NCI-H1436 treated with DMSO at 0.1 percent for 48 hours (cell line): ENCODE measurements at regions not wholly inside any gene's neighbourhood (a gene's known extent, or its start where the extent isn't known, plus 50 kb on each side); places are given as distances from the start of the nearest gene placed in this dataset.

Source experiments
- DNase-seq: peaks from one replicate; lab custom pipeline; 2025; lab: John Stamatoyannopoulos, UW

DNA sequence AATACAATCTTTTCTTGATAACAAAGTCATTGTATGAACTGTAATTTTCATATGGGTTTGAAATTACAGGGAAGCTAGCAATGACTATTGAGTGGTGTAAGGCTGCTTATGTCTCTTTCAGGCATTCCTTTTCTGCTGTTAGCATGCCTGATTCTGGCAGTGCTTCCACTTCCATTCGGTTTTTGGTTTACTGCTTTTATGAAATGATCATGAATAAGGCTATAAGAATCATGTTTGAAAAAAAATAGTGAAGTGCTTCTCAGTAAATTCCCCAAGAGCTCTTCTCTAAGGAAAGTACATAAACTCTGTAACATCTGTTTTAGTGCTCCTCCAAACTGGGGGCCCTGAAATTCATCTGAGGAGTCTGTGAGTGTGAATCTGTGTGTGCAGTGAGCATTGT lies 434.0 kb upstream of the RGS6 start:
- DNase-seq, result no peak

DNA sequence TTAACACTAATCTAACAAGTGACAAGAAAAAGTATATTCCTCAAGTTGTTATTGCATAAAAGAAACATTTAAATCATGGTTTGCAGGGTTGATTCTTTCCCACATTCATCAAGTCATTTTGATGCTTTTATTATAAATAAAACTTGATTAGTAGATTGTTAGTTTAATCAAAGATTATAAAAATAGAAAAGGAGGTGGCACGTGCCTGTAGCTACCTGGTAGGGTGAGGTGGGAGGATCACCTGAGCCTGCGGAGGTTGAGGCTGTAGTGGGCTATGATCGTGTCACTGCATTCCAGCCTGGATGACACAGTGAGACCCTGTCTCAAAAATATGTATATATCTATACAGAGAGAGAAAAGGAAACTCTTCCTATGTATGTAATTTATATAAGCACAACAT lies 433.2 kb upstream of the RGS6 start:
- no peak for DNase-seq

DNA sequence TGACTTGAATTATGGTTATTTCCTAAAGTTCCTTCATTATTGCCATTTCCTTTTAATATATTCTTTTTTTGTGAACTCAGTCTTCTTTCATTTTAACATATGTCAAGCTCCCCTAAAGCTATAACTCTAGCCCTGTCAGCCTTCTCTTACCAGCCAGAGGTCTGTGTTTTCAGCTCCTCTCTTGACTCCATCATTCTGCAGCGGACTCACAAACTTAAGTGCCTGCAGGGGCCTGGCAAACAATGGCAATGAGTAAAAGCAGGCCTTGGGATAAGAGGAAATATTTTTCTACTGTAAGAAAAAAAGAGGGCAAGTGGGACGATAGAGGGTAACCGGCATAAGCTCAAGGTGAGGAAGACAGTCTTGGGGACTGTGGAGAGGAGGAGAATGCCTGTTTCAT lies 424.5 kb upstream of the RGS6 start:
- no peak for DNase-seq

DNA sequence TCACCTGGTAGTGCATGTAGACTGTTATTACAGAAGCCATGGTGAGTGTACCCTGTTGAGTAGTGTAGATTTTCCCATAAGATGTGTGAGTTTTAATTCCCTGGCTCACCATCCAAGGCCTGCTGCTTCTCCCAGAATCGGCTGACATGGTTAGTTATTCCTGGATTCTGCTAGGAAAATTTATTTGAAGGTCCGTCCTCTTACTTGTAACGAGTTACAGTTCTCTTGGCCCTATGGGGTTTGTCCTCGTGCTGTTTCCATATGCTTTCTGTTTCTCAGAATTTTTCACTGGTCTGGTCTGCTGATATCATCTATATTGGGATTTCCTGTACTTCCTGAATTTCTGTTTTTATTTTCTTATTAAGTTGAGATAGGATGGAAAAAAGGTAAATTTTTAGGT lies 423.3 kb upstream of the RGS6 start:
- DNase-seq, result no peak

DNA sequence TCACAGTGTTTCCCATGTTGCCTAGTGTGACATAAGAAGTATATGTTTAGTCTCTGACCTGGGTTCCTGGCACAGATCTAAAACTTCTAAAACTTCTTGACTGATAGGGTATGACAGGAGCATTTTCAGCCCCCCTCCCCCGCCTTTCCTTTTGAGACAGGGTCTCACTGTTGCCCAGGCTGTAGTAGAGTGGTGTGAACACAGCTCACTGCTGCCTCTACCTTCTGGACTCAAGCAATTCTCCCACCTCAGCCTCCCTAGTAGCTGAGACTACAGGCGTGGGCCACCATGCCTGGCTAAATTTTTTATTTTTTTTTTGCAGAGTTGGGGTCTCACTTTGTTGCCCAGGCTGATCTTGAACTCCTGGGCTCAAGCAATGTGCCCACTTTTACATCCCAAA lies 421.1 kb upstream of the RGS6 start:
- DNase-seq, result no peak

DNA sequence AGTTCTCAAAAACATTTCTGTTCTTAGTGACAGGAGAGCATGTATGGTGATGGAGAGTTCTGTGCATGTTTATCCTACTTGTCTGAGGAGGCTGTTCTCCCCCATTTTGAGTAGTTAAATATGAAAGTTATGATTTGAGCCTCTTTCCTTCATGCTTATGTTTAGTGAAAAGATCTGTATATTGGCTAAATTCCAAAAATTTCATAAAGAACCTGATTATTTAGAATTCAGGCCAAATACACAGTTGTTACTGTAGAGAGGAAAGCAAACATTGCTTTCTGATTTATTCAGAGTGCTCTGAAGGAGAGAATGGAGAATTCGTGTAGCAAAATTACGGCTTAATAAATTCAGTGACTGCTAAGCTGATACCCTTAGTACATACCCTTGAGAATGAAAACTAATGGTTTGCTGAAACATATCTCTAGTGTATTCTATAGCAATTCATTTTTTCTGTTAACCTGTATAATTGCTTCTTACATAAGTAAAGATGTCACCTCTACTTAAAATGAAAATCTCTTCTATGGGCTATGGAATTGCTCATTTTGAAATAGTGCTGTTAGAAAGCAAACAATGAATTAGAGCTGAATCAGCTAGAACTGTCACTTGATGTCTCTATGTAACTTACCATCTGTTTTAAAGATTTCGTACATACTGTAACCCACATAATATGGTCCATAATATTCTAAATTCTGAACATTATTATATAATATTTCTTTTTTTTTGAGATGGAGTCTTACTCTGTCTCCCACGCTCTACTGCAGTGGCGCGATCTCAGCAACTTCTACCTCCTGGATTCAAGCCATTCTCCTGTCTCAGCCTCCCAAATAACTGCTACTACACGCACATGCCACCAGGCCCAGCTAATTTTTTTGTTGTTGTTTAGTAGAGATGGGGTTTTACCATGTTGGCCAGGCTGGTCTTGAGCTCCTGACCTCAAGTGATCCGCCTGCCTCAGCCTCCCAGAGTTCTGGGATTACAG lies 417.0 kb upstream of the RGS6 start:
- peak; percentile 13 for DNase-seq

DNA sequence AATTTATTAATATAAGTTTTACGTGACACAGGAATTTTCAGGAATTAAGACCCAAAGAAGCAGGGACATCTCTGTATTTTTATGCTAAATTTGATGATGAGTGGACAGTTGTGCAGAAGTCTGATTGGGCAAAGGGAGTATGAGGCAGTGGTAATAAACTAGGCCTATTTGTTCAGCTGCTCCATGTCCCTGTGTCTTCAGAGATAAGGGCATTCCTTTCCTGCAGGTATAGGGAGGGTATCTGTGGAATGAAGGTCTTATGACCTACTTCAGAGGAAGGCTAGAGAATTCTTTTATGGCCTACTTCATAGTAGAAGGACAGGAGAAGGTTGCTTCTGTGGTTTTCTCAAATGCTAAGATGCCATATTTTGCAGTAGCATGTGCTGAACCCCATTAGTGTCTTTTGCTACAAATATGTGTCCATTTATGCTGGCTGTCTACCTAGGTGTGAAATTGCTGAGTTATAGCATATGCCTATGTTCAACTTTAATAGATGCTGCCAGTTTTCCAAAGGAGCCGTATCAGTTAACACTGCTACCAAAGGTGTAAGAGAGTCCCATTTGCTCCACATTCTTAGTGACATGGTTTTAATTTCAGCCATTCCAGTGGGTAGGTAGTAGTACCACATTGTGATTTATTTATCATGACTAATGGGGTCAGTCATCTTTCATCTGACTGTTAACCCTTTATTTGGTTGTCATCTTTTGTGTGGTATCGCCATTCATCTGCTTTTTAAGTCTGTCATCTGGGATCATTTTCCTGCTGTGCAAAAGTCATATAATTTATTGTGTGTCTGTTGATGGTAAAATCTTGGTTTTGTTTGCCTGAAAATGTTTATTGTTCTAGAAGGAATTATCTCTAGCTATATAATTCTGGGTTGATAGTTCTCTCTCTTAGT lies 410.7 kb upstream of the RGS6 start:
- no peak for DNase-seq

DNA sequence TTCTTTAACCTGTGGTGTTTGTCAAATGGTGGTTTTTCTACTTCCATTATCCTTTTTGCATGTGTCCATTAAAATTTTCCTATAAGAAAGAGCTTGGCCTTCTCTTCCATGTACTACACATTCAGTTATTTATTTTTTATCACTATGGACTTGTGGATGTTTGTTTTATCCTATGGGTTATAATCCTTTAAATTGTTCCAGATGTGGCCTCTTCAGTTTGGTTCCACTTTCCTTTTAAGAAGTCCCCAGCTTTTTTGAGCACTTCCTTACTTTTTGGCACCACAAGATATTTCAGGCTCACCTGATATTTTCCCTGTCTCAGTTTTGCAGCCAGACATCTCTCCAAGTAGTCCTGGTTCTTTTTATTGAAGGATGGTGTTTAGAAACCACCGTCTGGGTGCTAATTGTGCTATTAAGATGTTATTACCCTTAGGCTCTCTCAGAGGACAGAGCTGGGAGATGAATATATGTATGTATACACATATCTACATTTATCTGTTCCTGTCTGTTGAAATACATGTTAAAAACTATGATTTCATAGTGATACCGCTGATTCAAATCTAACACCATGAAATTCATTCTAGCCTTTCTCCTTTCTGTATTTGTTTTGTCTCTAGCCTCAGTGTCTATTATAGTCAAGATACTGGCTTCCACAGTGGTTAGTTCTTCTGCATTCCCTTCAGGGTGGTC lies 408.5 kb upstream of the RGS6 start:
- DNase-seq, result no peak

DNA sequence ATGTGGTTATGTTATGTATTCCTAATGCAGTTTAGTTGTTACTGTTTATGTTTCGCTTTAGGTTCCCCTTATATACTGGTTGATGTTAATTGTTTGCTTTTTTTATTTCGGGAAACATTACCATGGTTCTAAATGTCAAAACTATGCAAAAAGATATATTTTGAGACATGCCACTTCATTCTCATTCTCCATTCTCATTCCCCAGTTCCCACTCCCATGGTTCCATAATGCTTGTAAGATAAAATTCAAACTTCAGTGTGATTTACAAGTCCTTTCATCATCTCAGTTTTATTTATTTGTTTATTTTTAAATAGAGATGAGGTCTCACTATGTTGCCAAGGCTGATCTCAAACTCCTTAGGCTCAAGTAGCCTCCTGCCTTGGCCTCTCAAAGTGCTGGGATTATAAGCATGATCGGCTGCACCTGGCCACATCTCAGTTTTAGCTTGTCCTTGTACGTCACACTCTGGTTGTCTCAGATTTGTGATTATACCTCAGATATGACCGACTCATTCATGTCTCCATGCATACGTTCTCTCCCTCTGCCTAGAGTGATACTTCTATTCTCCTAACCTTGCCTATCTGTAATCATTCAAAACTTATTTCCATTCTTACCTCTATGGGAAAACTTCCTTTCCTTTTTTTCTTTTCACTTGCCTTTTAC lies 407.8 kb upstream of the RGS6 start:
- DNase-seq, result no peak

DNA sequence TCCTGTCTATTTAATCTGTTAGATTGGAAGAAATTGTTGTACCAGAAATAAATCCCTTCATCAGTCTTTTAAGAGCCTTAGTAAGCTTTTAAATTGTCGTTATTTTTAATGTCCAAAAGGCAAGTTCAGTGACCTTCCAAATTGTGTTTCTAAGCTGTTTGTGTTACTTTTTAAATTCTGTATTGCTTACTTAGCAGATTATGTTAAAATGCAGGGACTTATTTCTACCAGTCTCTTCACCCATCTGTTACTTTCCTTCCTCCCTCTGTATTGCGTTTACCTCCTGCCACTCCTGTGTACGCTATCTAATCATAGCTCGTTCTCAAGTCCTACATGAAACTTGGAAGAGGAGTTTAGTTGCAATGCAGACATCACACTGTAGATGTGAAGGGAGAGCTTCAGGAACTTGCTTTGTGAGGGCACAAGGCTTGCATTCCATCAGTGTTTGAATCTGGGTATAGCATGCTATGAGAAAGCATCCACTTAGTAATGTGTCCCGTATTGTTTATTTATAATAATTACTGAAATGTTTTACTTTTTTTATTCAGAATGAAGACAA lies 406.5 kb upstream of the RGS6 start:
- DNase-seq, result no peak

DNA sequence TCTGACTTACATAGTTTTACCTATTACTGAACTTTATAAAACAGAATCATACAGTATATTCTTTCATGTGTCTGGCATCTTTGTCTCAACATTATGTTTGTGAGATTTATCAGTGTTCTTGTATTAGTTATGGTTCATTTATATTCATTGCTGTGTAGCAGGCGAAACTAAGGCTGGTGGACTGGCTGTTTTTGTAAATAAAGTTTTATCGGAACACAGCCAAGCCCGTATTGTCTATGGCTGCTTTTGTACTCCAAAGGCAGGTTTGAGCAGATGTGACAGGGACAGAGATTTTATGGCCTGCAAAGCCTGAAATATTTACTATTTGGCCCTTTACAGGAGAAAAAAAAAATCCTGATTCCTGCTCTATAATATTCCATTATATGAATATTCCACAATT lies 405.8 kb upstream of the RGS6 start:
- no peak for DNase-seq

DNA sequence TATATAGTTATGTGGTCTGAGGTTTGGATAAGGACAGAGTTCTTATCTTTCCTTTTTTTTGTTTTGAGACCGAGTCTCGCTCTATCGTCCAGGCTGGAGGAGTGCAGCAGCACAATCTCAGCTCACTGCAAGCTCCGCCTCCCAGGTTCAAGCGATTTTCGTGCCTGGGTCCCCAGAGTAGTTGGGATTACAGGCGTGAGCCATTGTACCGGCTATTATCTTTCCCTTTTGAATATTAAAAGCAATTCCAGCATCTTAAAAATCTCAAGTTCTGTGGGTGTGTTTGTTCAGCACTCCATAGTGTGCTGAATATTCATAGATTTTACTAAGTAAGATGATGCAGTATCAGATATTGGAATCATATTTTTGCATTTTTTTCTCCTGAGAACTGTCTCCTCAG lies 404.4 kb upstream of the RGS6 start:
- DNase-seq, result no peak

DNA sequence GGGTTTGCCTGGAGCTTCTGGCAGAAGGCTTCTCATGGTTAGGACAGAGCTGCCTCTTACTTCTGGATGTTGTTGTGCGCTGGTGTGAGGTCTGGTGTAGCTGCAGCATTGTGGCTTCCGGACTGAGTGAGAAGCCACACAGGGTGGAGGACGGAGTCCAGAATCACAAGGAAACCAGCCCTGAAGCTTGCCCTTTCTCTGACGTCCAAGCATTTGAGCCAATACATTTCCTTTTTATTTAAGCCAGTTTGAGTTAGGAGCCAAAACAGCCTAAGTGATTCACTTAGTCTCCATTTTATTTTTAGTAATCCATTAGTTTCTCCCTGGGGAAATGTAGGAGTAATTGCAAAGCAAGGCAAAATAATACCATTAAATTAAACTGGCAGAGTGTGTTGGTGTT lies 402.4 kb upstream of the RGS6 start:
- peak; percentile 65 for DNase-seq

DNA sequence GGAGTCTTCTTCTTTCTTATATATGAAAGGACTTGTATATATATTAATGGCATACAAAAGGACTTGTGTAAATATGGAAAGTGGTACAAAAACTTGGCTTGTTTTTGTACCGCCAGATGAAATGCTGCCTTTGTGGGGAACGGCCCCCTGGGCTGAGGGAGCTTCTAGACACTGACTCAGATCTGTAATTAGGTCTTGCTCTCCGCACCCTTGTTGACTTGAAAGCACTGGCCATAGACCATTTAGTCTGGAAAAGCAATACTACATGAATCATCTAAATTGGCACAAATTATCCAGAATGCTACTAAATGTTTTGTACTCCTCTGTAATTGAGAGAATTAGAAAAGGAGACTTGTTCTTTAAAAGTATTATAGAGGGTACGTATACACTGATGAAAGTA lies 399.9 kb upstream of the RGS6 start:
- peak; percentile 44 for DNase-seq

DNA sequence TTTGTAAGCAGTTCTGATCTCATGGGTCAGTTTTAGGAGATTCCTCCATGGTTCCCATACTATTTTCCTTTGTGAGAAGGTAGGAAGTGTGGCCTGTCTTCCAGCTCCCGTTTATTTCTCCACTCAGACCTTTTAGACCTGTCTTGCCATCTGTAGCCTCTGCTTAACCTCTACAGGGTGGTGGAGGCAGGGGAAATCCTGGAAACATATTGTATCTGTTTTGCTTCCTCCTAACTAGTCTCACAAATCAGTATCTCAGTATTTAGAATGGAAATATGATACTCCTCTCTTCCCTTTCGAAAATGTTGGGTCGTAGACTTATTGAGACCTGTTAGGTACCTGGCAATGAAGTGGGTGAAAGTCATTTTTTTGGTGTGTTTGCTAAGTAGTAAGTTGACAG lies 399.4 kb upstream of the RGS6 start:
- no peak for DNase-seq

DNA sequence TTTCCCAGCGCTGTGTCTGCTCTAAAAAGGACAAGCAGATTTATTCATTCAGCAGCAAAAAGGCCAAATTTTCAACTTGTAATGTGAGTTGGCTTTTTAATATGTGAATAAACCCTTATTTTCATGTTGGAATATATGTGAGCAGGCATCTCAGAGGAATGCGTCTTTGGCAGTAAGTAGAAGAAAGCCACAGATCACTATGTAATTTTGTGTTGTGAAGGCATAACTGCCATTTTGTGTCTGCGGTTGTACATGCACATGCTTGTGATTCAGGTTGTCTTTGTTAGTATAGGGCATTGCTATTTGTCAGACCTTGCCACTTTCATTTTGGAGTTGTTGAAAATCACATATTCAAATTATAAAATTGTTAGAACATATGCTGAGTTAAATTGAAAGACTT lies 398.8 kb upstream of the RGS6 start:
- DNase-seq, result no peak

DNA sequence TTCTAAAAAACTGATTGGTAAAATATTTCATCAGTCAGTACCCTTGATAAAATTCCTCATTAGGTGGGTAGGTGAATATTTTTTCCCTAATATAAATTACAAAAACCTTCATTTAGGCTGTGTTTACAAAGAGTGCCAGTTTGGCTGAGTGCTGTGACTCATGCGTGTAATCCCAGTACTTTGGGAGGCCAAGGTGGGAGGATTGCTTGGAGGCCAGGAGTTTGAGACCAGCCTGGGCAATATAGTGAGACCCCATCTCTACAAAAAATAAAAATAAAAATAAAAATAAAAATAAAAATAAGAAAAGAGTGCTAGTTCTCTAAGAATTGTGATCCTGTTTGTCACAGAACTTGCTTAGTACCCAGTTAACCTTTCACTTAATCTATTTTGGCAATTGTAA lies 398.4 kb upstream of the RGS6 start:
- DNase-seq, result no peak

DNA sequence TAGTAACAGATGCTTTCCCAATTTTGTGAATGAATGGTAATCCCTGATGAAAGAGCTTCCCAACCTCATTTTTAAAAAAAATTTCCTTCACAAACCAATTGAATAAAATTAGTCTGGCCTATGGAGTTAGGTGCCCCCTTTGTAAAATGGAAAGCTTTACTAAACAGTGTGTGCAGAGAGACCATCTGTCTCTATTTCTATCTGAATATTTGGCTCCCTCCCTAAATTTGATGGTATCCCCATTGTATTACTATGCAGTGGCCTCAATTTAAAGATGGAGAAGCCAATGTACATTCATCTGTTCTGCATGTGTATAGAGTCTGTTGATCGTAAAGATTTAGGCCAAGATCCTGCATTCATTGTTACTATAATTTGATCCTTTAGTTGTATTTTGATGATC lies 397.7 kb upstream of the RGS6 start:
- DNase-seq, result no peak

DNA sequence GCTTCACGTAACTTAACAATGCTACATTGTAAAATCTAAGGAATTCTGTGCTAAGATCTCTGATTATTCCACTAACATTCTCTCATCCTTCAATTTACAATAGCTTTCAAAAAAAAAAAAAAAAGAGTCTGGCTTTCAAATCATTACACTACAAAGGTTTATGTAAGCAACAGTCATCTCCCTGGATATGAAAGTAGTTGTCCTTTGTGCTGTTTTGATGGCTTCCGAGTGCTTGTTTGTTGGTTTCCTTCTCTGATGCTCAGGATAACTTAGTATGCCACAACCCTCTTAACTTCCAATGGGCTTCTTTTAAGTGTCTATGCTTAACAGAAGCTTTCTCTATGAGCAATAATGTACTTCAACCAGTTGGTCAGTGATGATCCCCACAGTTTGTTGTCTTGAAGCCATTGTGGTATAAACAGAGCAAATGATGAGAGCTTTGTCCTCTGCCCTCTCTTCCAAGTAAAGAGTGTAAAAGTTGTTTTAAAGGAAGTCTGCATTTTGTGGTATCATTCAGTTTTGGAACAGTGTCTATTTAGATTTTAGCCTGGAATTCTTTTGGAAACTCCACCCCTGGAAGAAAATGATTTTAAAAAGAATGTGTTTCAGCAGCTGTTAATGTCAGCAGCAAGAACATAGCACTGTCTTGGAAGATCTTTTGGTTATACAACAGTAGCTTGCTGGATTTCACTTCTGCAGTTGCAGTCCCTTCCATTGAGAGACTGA lies 396.1 kb upstream of the RGS6 start:
- DNase-seq, result no peak

DNA sequence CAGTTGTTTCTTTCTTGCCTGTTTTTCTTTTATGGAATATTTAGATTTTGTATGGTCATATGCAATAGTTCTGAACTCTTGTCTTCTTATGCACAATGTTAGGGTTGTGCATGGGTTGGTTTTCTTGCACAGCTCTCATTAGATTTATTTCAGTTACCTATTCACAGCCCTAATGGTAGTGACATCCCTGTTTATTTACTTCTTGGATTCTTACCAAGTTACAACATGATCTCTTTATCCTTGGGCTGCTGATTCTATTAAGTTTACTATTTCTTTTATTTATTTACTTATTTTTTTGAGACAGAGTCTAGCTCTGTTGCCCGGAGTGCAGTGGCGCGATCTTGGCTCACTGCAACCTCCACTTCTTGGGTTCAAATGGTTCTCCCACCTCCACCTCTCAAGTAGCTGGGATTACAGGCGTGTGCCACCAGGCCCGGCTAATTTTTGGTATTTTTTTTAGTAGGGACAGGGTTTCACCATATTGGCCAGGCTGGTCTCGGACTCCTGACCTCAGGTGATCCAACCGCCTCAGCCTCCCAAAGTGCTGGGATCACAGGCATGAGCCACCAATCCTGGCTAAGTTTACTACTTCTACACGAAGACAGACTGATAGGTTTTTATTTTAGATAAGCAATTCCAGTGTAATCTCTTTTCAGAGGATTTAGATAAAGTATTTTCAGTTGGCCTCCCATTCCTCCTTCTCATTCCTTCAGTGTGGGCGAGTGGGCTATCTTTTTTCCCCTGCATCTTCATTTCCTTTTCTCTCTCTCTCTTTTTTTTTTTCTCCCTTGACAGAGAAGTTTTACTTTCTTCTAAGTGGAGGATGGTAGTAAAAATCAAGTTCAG lies 395.1 kb upstream of the RGS6 start:
- DNase-seq, result no peak
